GM18909 (cell line): ENCODE measurements at regions not wholly inside any gene's neighbourhood (a gene's known extent, or its start where the extent isn't known, plus 50 kb on each side); places are given as distances from the start of the nearest gene placed in this dataset.
"Not testable (repeated sequence)": the region's sequence is repeated elsewhere in the genome, so short reads cannot be mapped to it uniquely, and the experiment has no call there.

ENCODE experiments used
- ATAC-seq: cut with Tn5 transposase; IDR thresholded peaks from one replicate; pipeline ENCODE4 v1.9.1; 2021; ENCODE audit warnings: mild to moderate bottlenecking; ENCODE audit not compliant: unreplicated experiment, poor library complexity

- not testable (repeated sequence) for ATAC-seq
Measured at GRCh38 chr11:49798206-49798837, 153.9 kb upstream of the OR4C13 start.

DNA sequence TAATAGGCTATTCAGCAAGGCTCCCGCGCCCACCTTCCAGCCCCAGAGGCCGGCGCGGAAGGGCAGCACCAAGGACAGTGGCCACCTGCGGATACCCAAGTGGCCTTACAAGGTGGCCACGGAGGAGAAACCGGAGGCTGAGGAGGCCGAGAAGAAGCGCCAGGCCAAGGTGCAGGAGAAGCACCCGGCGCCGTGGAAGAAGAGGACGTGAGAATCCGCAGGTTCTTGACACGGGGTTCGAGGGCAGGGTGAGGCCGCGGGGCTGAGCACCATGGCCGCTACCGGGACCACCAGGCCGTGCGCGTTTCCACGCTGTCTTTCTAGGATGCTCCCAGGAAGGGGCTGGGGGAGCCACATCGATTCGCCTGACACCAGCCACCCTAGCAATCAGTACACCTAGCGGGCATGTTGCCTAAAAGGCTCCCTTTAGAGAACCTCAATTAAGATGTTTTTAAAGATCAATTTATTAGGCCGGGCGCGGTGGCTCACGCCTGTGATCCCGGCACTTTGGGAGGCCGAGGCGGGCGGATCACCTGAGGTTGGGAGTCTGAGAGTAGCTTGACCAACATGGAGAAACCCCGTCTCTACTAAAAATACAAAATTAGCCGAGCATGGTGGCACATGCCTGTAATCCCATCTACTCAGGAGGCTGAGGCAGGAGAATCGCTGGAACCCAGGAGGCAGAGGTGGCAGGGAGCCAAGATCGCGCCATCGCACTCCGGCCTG is 134.3 kb upstream of the OR4C13 start:
- not testable (repeated sequence) for ATAC-seq

DNA sequence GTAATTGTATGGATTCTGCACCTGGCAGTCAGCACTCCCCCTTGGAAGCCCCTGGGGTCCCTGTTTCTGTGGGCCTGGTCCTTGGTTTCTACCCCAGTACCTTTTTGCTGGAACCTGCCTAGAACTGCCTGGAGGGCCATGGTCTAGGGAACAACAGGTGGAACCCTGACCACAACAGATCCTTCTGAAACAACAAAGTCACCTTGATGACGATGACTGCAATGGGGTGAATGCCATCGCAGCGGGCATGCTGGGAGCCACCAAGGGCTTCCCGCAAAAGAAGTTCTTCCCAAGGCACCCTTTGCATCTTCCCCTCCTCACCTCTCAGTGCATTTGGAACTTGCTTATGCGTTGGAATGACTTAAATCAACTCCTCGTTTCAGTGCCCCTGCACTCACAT is 129.0 kb upstream of the OR4C13 start:
- not testable (repeated sequence) for ATAC-seq

GRCh38 chr11:49850541-49850940 is 101.7 kb upstream of the OR4C13 start:
- ATAC-seq, result not testable (repeated sequence)

DNA sequence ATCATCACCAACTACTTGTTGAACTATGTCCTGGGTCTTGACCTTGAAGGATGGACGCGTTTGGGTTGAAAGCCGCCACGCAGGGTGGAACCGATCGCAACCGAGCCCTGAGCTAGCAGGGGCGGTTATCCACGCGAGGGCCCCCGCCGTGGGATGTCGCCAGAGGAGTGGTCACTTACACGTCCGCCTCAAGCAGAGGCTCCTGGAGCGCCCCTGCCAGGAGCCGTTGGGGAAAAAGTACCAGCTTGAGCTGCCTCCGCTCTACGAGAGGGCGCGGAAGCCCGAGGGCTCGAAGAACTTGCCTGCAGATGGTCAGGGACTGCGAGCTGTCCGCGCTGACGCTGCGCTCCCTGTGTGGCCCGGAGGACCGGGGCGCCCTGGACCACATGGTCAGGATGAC is 100.7 kb upstream of the OR4C13 start:
- no peak for ATAC-seq

DNA sequence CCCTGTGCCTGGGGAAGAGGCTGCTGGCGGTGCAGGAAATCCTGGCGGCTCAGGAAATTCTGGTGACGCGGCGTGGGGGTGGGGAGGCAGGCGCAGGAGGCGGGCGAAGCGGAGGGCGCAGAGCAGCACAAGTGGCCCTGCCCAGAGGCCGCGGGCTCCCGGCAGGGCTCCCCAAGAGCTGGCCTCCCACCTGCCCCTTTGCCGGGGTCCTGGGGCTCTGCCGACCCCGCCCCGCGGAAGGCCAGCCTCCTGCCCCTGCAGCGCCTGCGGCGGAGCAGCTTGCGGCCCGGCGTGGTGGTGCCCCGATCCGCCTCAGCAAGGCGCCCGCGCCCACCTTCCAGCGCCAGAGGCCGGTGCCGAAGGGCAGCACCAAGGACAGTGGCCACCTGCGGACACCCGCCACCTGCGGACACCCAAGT is 100.2 kb upstream of the OR4C13 start:
- no peak for ATAC-seq

GRCh38 chr11:49888875-49889274 is 63.3 kb upstream of the OR4C13 start:
- not testable (repeated sequence) for ATAC-seq

GRCh38 chr11:49891910-49892671 is 60.1 kb upstream of the OR4C13 start:
- ATAC-seq, result not testable (repeated sequence)

DNA sequence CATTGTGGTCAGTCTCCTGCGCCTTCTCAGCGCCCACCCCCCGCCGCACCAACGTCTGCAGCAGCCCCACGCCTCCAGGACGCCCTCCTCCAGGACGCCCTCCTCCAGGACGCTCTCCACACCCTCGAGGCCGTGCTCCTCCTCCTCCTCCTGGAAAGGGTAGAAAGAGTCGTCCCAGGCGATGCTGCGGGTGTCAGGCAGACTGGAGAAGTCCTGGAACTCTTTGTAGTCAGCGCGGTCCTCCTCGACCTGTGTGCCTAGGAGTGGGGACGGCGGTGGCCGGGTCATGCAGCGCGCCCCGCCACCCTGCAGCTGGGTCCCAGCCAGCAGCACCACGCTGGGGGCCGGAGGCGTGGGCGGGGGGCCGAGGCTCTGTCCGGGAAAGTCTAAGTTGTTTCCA is 58.7 kb upstream of the OR4C13 start:
- ATAC-seq, result not testable (repeated sequence)
